Peyer's patch (tissue), 4 donors: ENCODE measurements at regions not wholly inside any gene's neighbourhood (a gene's known extent, or its start where the extent isn't known, plus 50 kb on each side); places are given as distances from the start of the nearest gene placed in this dataset.
"Not testable (repeated sequence)": the region's sequence is repeated elsewhere in the genome, so short reads cannot be mapped to it uniquely, and the experiment has no call there.

Experiments used
- DNase-seq, 3 donors: peaks; one replicate each; pipeline ENCODE4 v3.0.0-alpha.2; 2017 to 2019
- H3K27ac ChIP-seq, 4 donors: fragments of 200-600 bp; sonication (generic); one replicate each; pipeline ENCODE4 v1.5.1; 2016 to 2019
- H3K27me3 ChIP-seq, 2 donors: fragments of 200-600 bp; sonication (generic); one replicate each; pipeline ENCODE4 v1.5.1; 2019
- H3K36me3 ChIP-seq, 3 donors: fragments of 200-600 bp; sonication (generic); one replicate each; pipeline ENCODE4 v1.5.1; 2016 to 2019
- H3K4me1 ChIP-seq, 4 donors: fragments of 200-600 bp; sonication (generic); one replicate each; pipeline ENCODE4 v1.5.1; 2016 to 2019
- H3K4me3 ChIP-seq, 4 donors: fragments of 200-600 bp; sonication (generic); 1 replicate in 3 of 4; 2 replicates in 1 of 4; pipeline ENCODE4 v1.5.1; 2016 to 2019; ENCODE audit warnings: mild to moderate bottlenecking in 1 of 4
- H3K9me3 ChIP-seq, 4 donors: fragments of 200-600 bp; sonication (generic); one replicate each; pipeline ENCODE4 v1.5.1; 2016 to 2019; ENCODE audit warnings: mild to moderate bottlenecking in 1 of 4
- POLR2A ChIP-seq, 2 donors: fragments of 450-650 bp; IDR thresholded peaks; one replicate each; pipeline ENCODE4 v1.5.1; 2017; ENCODE audit warnings: antibody characterized with exemption in 2 of 2, mild to moderate bottlenecking in 2 of 2, moderate library complexity in 2 of 2
- TF ChIP-seq, protein P1 (sequence below), 6 experiments: fragments of 450-650 bp in 4 of 6; fragments of 200-600 bp in 2 of 6; sonication (generic) in 1 of 6; IDR thresholded peaks; one replicate each; pipeline ENCODE4 v1.5.1; 2017 to 2019; ENCODE audit warnings: antibody characterized with exemption in 6 of 6, mild to moderate bottlenecking in 3 of 6, moderate library complexity in 1 of 6

DNA sequence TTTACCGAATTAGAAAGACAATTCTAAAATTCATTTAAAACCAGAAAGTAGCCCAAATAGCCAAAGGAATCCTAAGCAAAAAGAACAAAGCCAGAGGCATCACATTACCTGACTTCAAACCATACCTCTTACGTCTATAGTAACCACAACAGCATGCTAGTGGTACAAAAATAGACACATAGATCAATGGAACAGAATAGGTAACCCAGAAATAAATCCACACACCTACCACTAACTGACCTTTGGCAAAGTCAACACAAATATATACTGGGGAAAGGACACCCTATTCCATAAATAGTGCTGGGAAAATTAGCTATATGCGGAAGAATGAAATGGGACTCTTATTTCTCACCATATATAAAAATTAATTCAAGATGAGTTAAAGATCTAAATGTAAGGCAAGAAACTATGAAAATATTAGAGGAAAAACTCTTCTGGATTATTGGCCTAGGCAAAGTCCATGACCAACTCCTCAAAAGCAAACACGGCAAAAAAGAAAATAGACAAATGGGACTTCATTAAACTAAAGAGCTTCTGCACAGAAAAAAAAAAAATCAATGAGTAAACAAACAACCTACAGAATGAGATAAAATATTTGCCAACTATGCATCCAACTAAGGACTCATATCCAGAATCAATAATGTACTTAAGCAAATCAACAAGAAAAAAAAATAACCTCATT, 568.9 kb downstream of the SOX5 start:
- Histone ChIP-seq H3K36me3 (no peaks in the 10 kb centered on the region), H3K27ac (no peak overlapping the region), H3K4me3 (no peak overlapping the region), H3K4me1 (no peaks in the 10 kb centered on the region), H3K9me3 (peaks cover 0 to 3% (median 0%) of the 10 kb centered on the region in 4 donors), H3K27me3 (no peaks in the 10 kb centered on the region)
- TF ChIP-seq, protein P1, sequence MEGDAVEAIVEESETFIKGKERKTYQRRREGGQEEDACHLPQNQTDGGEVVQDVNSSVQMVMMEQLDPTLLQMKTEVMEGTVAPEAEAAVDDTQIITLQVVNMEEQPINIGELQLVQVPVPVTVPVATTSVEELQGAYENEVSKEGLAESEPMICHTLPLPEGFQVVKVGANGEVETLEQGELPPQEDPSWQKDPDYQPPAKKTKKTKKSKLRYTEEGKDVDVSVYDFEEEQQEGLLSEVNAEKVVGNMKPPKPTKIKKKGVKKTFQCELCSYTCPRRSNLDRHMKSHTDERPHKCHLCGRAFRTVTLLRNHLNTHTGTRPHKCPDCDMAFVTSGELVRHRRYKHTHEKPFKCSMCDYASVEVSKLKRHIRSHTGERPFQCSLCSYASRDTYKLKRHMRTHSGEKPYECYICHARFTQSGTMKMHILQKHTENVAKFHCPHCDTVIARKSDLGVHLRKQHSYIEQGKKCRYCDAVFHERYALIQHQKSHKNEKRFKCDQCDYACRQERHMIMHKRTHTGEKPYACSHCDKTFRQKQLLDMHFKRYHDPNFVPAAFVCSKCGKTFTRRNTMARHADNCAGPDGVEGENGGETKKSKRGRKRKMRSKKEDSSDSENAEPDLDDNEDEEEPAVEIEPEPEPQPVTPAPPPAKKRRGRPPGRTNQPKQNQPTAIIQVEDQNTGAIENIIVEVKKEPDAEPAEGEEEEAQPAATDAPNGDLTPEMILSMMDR (IDR thresholded peaks at IDR 0.05), result no peak
- no peak for DNase-seq

- H3K9me3 ChIP-seq, H3K4me3 ChIP-seq, DNase-seq, H3K4me1 ChIP-seq, H3K36me3 ChIP-seq, H3K27ac ChIP-seq, H3K27me3 ChIP-seq: not testable (repeated sequence)
These were observed 560.6 kb downstream of the SOX5 start for GRCh38 chr12:23388898-23389297.

DNA sequence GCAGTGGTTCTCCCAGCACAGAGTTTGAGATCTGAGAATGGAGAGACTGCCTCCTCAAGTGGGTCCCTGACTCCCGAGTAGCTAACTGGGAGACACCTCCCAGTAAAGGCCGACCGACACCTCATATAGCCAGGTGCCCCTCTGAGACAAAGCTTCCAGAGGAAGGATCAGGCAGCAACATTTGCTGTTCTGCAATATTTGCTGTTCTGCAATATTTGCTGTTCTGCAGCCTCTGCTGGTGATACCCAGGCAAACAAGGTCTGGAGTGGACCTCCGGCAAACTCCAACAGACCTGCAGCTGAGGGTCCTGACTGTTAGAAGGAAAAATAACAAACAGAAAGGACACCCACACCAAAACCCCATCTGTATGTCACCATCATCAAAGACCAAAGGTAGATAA, 560.2 kb downstream of the SOX5 start:
- H3K27me3 ChIP-seq, H3K36me3 ChIP-seq, DNase-seq: not testable (repeated sequence)

GRCh38 chr12:23399402-23399933, 550.0 kb downstream of the SOX5 start:
- no peaks in the 10 kb centered on the region for H3K4me1 ChIP-seq
- no peaks in the 10 kb centered on the region for H3K9me3 ChIP-seq
- H3K36me3 ChIP-seq, result no peaks in the 10 kb centered on the region
- no peaks in the 10 kb centered on the region for H3K27me3 ChIP-seq
- TF ChIP-seq POLR2A (IDR thresholded peaks at IDR 0.05), result no peak
- TF ChIP-seq, protein P1 (IDR thresholded peaks at IDR 0.05), result no peak
- no peak overlapping the region for H3K4me3 ChIP-seq
- DNase-seq, result no peak
- H3K27ac ChIP-seq, result no peak overlapping the region

More for the DNA sequence above, 560.2 kb downstream of the SOX5 start:
- H3K27ac ChIP-seq, H3K9me3 ChIP-seq, H3K4me3 ChIP-seq, H3K4me1 ChIP-seq: not testable (repeated sequence)

DNA sequence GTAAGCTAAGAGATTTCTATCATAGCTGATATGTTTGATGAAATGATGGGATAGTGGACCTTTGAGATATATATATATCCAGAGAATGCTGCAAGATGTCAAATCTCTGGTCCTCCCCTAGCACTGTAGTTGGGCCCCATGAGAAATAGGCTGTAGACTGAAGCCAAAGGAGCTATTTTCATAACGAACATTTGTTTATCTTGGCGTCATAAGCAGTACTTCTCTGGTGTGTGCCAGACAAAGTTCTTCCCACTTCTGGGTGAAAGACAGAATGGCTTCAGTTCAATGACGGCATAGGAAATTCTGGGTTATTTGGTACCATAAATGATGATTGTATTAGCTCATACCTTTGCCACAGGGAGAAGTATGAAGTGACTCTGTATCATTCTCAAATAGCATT, 534.3 kb downstream of the SOX5 start:
- Histone ChIP-seq H3K9me3 (no peaks in the 10 kb centered on the region), H3K27me3 (no peaks in the 10 kb centered on the region), H3K27ac (no peak overlapping the region), H3K36me3 (no peaks in the 10 kb centered on the region), H3K4me3 (no peak overlapping the region), H3K4me1 (no peaks in the 10 kb centered on the region)
- TF ChIP-seq, protein P1 (IDR thresholded peaks at IDR 0.05), result no peak
- TF ChIP-seq POLR2A (IDR thresholded peaks at IDR 0.05), result no peak
- DNase-seq, result no peak

DNA sequence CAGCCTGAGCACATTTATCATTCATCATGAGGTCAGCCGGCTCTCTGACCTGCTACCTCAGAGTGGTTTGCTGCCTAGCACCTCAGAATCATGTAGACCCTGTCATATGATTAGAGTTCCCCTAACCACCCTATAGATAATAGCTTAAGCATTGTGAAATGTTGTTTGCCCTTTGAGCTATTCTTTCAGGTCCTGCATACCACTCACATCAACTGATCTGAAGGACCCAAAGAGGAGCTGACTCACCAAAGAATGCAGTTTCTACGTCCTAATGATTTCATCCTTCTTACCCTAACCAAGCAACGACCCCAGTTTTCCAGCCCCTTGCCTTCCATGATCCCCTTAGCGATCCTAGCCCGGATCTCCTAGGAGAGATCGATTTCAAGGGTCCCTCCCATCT, 527.9 kb downstream of the SOX5 start:
- Histone ChIP-seq H3K4me3 (no peak overlapping the region), H3K27ac (no peak overlapping the region), H3K27me3 (no peaks in the 10 kb centered on the region), H3K9me3 (no peaks in the 10 kb centered on the region), H3K4me1 (no peaks in the 10 kb centered on the region), H3K36me3 (no peaks in the 10 kb centered on the region)
- no peak for DNase-seq
- TF ChIP-seq, protein P1 (IDR thresholded peaks at IDR 0.05), result no peak
- no peak for TF ChIP-seq POLR2A (IDR thresholded peaks at IDR 0.05)
